Uterus (tissue), 2 donors: ENCODE measurements at regions not wholly inside any gene's neighbourhood (a gene's known extent, or its start where the extent isn't known, plus 50 kb on each side); places are given as distances from the start of the nearest gene placed in this dataset.

ENCODE experiments used
- POLR2A ChIP-seq, 2 donors: fragments of 450-650 bp; IDR thresholded peaks; one replicate each; pipeline ENCODE4 v1.6.1; 2016; ENCODE audit warnings: antibody characterized with exemption in 2 of 2, mild to moderate bottlenecking in 1 of 2, moderate library complexity in 1 of 2
- TF ChIP-seq, protein P1 (sequence below), 4 experiments: fragments of 200-600 bp in 2 of 4; fragments of 450-650 bp in 2 of 4; sonication (generic) in 2 of 4; IDR thresholded peaks; one replicate each; pipeline ENCODE4 v1.5.1; 2016 to 2019; ENCODE audit warnings: antibody characterized with exemption in 4 of 4, mild to moderate bottlenecking in 2 of 4, moderate library complexity in 1 of 4

DNA sequence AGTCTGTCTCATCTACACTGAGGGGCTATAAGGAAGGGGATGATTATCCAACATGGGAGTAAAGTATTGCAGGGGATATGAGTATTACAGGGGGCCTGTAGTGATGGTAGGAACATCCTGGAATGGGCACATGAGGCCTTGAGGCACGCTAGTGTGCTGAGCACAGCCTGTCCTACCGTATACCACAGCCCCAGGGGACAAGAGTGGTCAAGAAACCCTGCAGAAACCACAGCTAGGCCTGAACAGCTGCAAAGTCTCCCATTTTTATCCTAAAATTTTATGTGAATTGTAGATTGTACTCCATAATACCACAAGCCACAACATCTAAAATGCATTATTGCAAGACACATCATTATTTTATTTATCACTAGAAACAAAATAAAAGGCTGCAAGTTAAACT is 136.3 kb upstream of the ASTN2 start:
- TF ChIP-seq, protein P1, sequence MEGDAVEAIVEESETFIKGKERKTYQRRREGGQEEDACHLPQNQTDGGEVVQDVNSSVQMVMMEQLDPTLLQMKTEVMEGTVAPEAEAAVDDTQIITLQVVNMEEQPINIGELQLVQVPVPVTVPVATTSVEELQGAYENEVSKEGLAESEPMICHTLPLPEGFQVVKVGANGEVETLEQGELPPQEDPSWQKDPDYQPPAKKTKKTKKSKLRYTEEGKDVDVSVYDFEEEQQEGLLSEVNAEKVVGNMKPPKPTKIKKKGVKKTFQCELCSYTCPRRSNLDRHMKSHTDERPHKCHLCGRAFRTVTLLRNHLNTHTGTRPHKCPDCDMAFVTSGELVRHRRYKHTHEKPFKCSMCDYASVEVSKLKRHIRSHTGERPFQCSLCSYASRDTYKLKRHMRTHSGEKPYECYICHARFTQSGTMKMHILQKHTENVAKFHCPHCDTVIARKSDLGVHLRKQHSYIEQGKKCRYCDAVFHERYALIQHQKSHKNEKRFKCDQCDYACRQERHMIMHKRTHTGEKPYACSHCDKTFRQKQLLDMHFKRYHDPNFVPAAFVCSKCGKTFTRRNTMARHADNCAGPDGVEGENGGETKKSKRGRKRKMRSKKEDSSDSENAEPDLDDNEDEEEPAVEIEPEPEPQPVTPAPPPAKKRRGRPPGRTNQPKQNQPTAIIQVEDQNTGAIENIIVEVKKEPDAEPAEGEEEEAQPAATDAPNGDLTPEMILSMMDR (IDR thresholded peaks at IDR 0.05), result no peak
- no peak for TF ChIP-seq POLR2A (IDR thresholded peaks at IDR 0.05)
